Nephron (organoid): ENCODE measurements at regions not wholly inside any gene's neighbourhood (a gene's known extent, or its start where the extent isn't known, plus 50 kb on each side); places are given as distances from the start of the nearest gene placed in this dataset.

ENCODE experiments used
- H3K27ac Mint-ChIP-seq, 3 experiments: 2 replicates each; pipeline ENCODE4 v1.8.0; 2020; ENCODE audit warnings: mixed read lengths in 3 of 3, mild to moderate bottlenecking in 2 of 3, moderate library complexity in 1 of 3
- H3K27me3 Mint-ChIP-seq: 2 replicates; pipeline ENCODE4 v1.8.0; 2021; ENCODE audit warnings: low read depth, mild to moderate bottlenecking, moderate library complexity, mixed read lengths
- H3K36me3 Mint-ChIP-seq: 2 replicates; pipeline ENCODE4 v1.8.0; 2020; ENCODE audit warnings: low read depth, mixed read lengths
- H3K4me1 Mint-ChIP-seq: 2 replicates; pipeline ENCODE4 v1.8.0; 2020; ENCODE audit warnings: mixed read lengths
- H3K4me3 Mint-ChIP-seq, 3 experiments: 2 replicates each; pipeline ENCODE4 v1.8.0; 2020; ENCODE audit warnings: mild to moderate bottlenecking in 3 of 3, mixed read lengths in 3 of 3, moderate library complexity in 2 of 3
- H3K9me3 Mint-ChIP-seq: 2 replicates; pipeline ENCODE4 v1.8.0; 2020; ENCODE audit warnings: mixed read lengths
- TF ChIP-seq, protein P1 (sequence below), 3 experiments: fragments of 200-600 bp; sonication (generic); IDR thresholded peaks; one replicate each; pipeline ENCODE4 v1.5.0; 2021; ENCODE audit warnings: antibody characterized with exemption in 3 of 3; ENCODE audit not compliant: unreplicated experiment in 3 of 3

DNA sequence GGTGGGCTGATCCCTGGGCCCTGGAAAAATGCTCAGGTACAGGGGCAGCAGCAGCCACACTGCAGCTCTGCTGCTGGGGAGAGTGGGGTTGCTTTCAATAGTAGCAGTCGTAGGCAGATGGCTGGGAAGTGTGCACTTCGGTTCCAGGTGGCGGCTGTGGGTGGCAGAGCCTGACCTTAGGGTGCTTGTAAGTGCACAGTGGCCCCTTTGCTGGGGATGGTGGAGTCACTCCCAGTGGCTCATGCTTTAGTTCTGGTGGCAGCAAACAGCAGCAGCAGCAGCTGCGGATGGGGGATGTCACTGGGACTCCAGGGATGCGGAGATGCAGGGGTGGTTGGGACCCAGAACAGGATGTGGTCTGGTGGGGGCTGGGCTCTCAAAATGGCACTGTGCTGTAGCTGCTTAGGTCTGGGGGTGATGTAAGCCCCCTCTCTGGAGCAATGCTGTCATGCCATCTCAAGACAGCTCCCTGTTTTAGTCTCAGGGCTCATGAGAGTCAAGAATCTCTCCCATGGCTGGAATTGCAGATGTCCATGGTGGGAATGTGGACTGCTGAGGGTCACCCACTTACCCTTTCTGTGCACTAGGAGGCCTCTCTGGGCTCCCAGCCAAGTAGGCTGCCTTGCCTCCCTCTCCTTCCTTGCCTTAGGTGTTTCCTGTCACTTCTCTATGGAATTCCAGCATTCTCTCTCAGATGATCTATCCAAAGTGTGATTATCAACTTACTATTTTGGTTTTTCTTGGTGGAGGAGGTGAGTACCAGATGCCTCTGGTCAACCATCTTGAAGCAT lies 146.7 kb upstream of the SLC22A23 start:
- TF ChIP-seq, protein P1, sequence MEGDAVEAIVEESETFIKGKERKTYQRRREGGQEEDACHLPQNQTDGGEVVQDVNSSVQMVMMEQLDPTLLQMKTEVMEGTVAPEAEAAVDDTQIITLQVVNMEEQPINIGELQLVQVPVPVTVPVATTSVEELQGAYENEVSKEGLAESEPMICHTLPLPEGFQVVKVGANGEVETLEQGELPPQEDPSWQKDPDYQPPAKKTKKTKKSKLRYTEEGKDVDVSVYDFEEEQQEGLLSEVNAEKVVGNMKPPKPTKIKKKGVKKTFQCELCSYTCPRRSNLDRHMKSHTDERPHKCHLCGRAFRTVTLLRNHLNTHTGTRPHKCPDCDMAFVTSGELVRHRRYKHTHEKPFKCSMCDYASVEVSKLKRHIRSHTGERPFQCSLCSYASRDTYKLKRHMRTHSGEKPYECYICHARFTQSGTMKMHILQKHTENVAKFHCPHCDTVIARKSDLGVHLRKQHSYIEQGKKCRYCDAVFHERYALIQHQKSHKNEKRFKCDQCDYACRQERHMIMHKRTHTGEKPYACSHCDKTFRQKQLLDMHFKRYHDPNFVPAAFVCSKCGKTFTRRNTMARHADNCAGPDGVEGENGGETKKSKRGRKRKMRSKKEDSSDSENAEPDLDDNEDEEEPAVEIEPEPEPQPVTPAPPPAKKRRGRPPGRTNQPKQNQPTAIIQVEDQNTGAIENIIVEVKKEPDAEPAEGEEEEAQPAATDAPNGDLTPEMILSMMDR (IDR thresholded peaks at IDR 0.05; ENCODE audit: unreplicated experiment in 3 of 3) = no peak
- H3K4me1 Mint-ChIP-seq = peaks cover 51% of the 10 kb centered on the region
- peak overlapping the region in 1 of 3 experiments; percentile 12 for H3K4me3 Mint-ChIP-seq
- no peak overlapping the region for H3K27ac Mint-ChIP-seq
- H3K9me3 Mint-ChIP-seq = peaks cover 30% of the 10 kb centered on the region
- H3K36me3 Mint-ChIP-seq = peaks cover 3% of the 10 kb centered on the region
- H3K27me3 Mint-ChIP-seq = peaks cover 8% of the 10 kb centered on the region

DNA sequence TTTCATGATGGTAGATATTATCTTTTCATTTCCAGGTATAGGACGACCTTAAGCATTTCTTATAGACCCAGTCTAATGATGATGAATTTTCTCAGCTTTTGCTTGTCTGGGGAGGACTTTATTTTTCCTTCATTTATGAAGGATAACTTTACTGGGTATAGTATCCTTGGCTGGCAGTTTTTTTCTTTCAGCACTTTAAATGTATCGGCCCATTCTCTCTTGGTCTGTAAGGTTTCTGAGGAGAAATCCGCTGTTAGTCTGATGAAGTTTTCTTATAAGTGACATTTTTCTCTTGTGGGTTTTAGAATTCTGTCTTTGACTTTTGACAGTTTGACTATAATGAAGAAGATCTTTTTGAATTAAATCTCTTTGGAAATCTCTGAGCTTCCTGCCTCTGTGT lies 144.7 kb upstream of the SLC22A23 start:
- H3K27me3 Mint-ChIP-seq = peaks cover 3% of the 10 kb centered on the region
- peaks cover 34% of the 10 kb centered on the region for H3K9me3 Mint-ChIP-seq
- H3K36me3 Mint-ChIP-seq = peaks cover 3% of the 10 kb centered on the region
- no peak overlapping the region for H3K27ac Mint-ChIP-seq
- TF ChIP-seq, protein P1 (IDR thresholded peaks at IDR 0.05; ENCODE audit: unreplicated experiment in 3 of 3) = no peak
- peaks cover 36% of the 10 kb centered on the region for H3K4me1 Mint-ChIP-seq
- H3K4me3 Mint-ChIP-seq = no peak overlapping the region

DNA sequence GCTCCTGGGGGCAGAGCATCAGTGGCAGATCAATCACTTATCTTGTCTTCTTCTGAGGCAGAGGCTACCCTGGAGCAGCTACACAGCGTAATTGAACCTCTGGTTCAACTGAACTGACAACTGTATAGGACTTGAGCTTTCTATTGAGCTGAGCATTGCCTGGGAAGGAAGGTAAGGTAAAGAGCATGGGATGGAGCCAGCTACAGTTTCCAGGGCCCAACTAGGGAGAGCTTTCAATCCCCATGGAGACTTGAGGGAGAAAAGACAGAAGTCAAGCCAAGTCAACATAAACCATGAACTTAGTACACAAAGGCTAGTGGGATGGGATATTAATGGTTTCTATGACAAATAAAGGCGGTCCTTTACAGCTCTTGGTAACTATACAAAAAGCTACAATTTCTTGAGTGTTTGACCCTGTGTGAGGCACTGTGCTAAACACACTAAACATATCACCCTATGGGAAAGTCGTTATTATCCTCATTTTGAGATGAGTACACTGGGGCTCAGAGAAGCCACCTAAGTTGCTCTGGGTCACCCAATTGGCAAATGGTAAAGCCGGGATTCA lies 140.7 kb upstream of the SLC22A23 start:
- Mint-ChIP-seq H3K9me3 (peaks cover 31% of the 10 kb centered on the region), H3K36me3 (no peaks in the 10 kb centered on the region), H3K4me1 (peaks cover 14% of the 10 kb centered on the region), H3K27me3 (peaks cover under 1% of the 10 kb centered on the region), H3K4me3 (no peak overlapping the region), H3K27ac (no peak overlapping the region)
- TF ChIP-seq, protein P1 (IDR thresholded peaks at IDR 0.05; ENCODE audit: unreplicated experiment in 3 of 3) = no peak

DNA sequence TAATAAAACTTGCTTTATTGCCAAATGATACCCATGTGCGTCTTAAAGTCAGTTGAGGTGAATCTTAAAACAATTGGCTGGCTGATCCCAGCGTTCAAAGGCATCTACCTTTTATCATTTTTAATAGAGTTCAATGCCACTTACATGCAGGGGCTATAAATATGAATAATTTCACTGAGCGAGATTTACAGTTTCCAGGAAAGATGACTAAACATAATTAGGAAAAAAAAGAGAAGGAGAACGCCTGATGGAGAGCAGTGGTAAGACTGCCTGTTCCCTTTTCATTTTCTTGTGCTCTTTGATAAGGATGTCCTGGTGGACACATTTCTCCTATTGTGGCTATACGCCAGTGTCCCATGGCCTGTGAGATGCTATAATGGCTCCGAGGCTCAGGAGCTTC lies 139.9 kb upstream of the SLC22A23 start:
- TF ChIP-seq, protein P1 (IDR thresholded peaks at IDR 0.05; ENCODE audit: unreplicated experiment in 3 of 3) = no peak
- Mint-ChIP-seq H3K4me1 (peaks cover 11% of the 10 kb centered on the region), H3K9me3 (peaks cover 27% of the 10 kb centered on the region), H3K27me3 (no peaks in the 10 kb centered on the region), H3K27ac (no peak overlapping the region), H3K4me3 (no peak overlapping the region), H3K36me3 (no peaks in the 10 kb centered on the region)

DNA sequence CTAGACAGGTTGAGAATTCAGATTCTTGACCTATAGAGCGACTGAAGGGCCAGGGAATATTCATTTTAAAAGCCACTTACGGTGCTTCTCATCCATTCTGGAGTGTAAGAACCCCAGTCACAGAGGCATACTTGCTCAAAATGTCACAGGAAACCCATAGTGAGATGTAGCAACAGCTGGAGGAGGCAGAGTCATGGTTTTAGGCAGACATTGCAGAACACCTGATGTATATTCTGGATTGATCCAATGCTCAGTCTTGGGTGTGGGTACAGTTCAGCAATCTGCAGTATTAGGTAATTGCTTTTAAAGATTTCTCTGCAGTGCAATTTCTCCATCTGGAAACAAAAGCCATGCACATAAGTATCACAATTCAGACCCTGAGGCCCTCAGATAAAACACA lies 137.4 kb upstream of the SLC22A23 start:
- peaks cover 11% of the 10 kb centered on the region for H3K4me1 Mint-ChIP-seq
- no peak overlapping the region for H3K27ac Mint-ChIP-seq
- TF ChIP-seq, protein P1 (IDR thresholded peaks at IDR 0.05; ENCODE audit: unreplicated experiment in 3 of 3) = no peak
- H3K4me3 Mint-ChIP-seq = no peak overlapping the region
- no peaks in the 10 kb centered on the region for H3K27me3 Mint-ChIP-seq
- H3K36me3 Mint-ChIP-seq = no peaks in the 10 kb centered on the region
- peaks cover 9% of the 10 kb centered on the region for H3K9me3 Mint-ChIP-seq

DNA sequence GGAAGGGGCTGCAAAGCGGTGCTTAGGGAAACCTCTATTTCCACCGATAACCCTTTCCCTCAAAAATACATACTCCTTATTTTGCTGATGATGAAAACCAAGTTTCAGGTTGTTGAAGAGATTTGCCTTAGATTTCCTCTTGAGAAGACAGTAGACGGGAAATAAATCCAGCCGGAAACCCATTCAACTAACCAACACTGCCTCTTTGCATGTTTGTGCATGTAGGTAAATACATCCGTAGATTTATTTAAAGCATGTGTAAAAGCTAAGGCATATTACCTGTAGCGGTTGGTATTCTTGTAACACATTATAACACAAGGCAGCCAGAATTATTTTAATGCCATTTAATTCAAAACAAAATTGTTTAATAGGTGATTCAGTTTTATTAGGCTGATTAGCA lies 136.3 kb upstream of the SLC22A23 start:
- H3K9me3 Mint-ChIP-seq = peaks cover under 1% of the 10 kb centered on the region
- H3K27ac Mint-ChIP-seq = no peak overlapping the region
- TF ChIP-seq, protein P1 (IDR thresholded peaks at IDR 0.05; ENCODE audit: unreplicated experiment in 3 of 3) = no peak
- H3K36me3 Mint-ChIP-seq = no peaks in the 10 kb centered on the region
- H3K4me3 Mint-ChIP-seq = no peak overlapping the region
- peaks cover 11% of the 10 kb centered on the region for H3K4me1 Mint-ChIP-seq
- H3K27me3 Mint-ChIP-seq = no peaks in the 10 kb centered on the region
